ENCODE measurements at regions not wholly inside any gene's neighbourhood (a gene's known extent, or its start where the extent isn't known, plus 50 kb on each side); places are given as distances from the start of the nearest gene placed in this dataset.

GRCh38 chr13:65342541-65343337, 1887.4 kb downstream of the PCDH9 start:
- TF ChIP-seq, protein P1, sequence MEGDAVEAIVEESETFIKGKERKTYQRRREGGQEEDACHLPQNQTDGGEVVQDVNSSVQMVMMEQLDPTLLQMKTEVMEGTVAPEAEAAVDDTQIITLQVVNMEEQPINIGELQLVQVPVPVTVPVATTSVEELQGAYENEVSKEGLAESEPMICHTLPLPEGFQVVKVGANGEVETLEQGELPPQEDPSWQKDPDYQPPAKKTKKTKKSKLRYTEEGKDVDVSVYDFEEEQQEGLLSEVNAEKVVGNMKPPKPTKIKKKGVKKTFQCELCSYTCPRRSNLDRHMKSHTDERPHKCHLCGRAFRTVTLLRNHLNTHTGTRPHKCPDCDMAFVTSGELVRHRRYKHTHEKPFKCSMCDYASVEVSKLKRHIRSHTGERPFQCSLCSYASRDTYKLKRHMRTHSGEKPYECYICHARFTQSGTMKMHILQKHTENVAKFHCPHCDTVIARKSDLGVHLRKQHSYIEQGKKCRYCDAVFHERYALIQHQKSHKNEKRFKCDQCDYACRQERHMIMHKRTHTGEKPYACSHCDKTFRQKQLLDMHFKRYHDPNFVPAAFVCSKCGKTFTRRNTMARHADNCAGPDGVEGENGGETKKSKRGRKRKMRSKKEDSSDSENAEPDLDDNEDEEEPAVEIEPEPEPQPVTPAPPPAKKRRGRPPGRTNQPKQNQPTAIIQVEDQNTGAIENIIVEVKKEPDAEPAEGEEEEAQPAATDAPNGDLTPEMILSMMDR (conservative IDR thresholded peaks at IDR 0.05) = no peak
- Histone ChIP-seq H3K4me1 (ENCODE audit: insufficient read depth, low read length) (no peaks in the 10 kb centered on the region), H4K91ac (ENCODE audit: insufficient read length, low read depth, low read length) (no peak overlapping the region), H2BK20ac (ENCODE audit: low read depth, low read length, poor library complexity, severe bottlenecking) (no peak overlapping the region), H3K18ac (ENCODE audit: insufficient read length, low read depth, low read length) (no peak overlapping the region), H3T11ph (ENCODE audit: low read length) (no peak overlapping the region), H3K9me3 (ENCODE audit: control insufficient read depth, low read depth, low read length) (no peaks in the 10 kb centered on the region), H4K5ac (ENCODE audit: insufficient read length, low read depth, low read length) (no peak overlapping the region), H3K27me3 (ENCODE audit: insufficient read depth, low read length) (no peaks in the 10 kb centered on the region), H3K79me1 (ENCODE audit: insufficient read depth, low read depth, low read length, poor library complexity, severe bottlenecking) (no peaks in the 10 kb centered on the region), H3K23me2 (ENCODE audit: insufficient read length, low read depth, low read length, poor library complexity, severe bottlenecking) (no peaks in the 10 kb centered on the region), H2BK5ac (ENCODE audit: insufficient read length, low read length) (no peak overlapping the region), H2BK12ac (ENCODE audit: insufficient read length, low read depth, low read length) (no peak overlapping the region), H3K4me2 (ENCODE audit: insufficient read depth, insufficient read length, low read length) (no peak overlapping the region), H4K20me1 (ENCODE audit: control insufficient read depth, insufficient read depth, insufficient read length) (no peaks in the 10 kb centered on the region), H2BK15ac (ENCODE audit: low read depth, low read length) (no peak overlapping the region), H2AK5ac (ENCODE audit: insufficient read length, low read length) (no peak overlapping the region), H4K8ac (replicated peaks; ENCODE audit: insufficient read length, low read depth, low read length) (no peak overlapping the region), H3K79me2 (ENCODE audit: insufficient read depth, low read length) (no peaks in the 10 kb centered on the region), H3K4ac (ENCODE audit: low read depth, low read length) (no peak overlapping the region), H3K56ac (ENCODE audit: insufficient read length, low read depth, low read length) (no peak overlapping the region), H3K9ac (ENCODE audit: extremely low read depth, insufficient read length, low read length) (no peak overlapping the region), H3K14ac (ENCODE audit: insufficient read depth, low read length) (no peak overlapping the region), H2BK120ac (ENCODE audit: low read depth, low read length, poor library complexity, severe bottlenecking) (no peak overlapping the region), H3K23ac (ENCODE audit: insufficient read length, low read depth, low read length) (no peak overlapping the region), H3K27ac (ENCODE audit: insufficient read length, low read depth, low read length) (no peak overlapping the region), H2AFZ (ENCODE audit: low read length) (no peak overlapping the region)
- H3K27me3 Mint-ChIP-seq (ENCODE audit: low read depth) = no peaks in the 10 kb centered on the region; the same call in 1 of the 2 replicates
- no peak for DNase-seq
- H3K4me3 Mint-ChIP-seq = no peak overlapping the region
- H3K9me3 Mint-ChIP-seq = peaks cover 0 to 2% of the 10 kb centered on the region in 2 experiments; a peak in 3 of 5 replicates
- peaks cover 0 to 2% (median 0%) of the 10 kb centered on the region in 3 experiments; a peak in 2 of 7 replicates for H3K36me3 Mint-ChIP-seq (ENCODE audit: insufficient read depth in 1 of 3, low read depth in 3 of 3)
- no peak overlapping the region for H3K27ac Mint-ChIP-seq
- peaks cover 3 to 6% of the 10 kb centered on the region in 2 experiments; a peak in 1 of 4 replicates for H3K4me1 Mint-ChIP-seq
